HUES48 (cell line): ENCODE measurements at regions not wholly inside any gene's neighbourhood (a gene's known extent, or its start where the extent isn't known, plus 50 kb on each side); places are given as distances from the start of the nearest gene placed in this dataset.

Source experiments
- H3K27ac ChIP-seq: one replicate; pipeline ENCODE4 v1.7.0; 2013; ENCODE audit warnings: low read depth, low read length, inconsistent platforms
- H3K27me3 ChIP-seq: 2 replicates; pipeline ENCODE4 v1.6.1; 2013; ENCODE audit warnings: mild to moderate bottlenecking, low read length; ENCODE audit not compliant: control insufficient read depth, insufficient read depth
- H3K36me3 ChIP-seq: 2 replicates; pipeline ENCODE4 v1.6.1; 2013; ENCODE audit warnings: low read length; ENCODE audit not compliant: control insufficient read depth, insufficient read depth
- H3K4me1 ChIP-seq: 2 replicates; pipeline ENCODE4 v1.6.1; 2013; ENCODE audit warnings: mild to moderate bottlenecking, low read length; ENCODE audit not compliant: control insufficient read depth, insufficient read depth
- H3K4me3 ChIP-seq: 2 replicates; pipeline ENCODE4 v1.5.1; 2013; ENCODE audit warnings: mild to moderate bottlenecking, low read depth, low read length
- H3K9ac ChIP-seq: 2 replicates; pipeline ENCODE4 v1.6.1; 2013; ENCODE audit warnings: mild to moderate bottlenecking, low read depth, low read length, moderate library complexity
- H3K9me3 ChIP-seq: 2 replicates; pipeline ENCODE4 v1.6.1; 2013; ENCODE audit warnings: low read length; ENCODE audit not compliant: control insufficient read depth, insufficient read depth

GRCh38 chr2:149732730-149733290 is 145.2 kb upstream of the MMADHC start:
- H3K9ac ChIP-seq: no peak overlapping the region
- peaks cover 14% of the 10 kb centered on the region; the same call in 1 of the 2 replicates for H3K4me1 ChIP-seq
- no peaks in the 10 kb centered on the region for H3K36me3 ChIP-seq
- no peaks in the 10 kb centered on the region for H3K9me3 ChIP-seq
- no peak overlapping the region for H3K27ac ChIP-seq
- H3K27me3 ChIP-seq: no peaks in the 10 kb centered on the region
- no peak overlapping the region for H3K4me3 ChIP-seq

GRCh38 chr2:149732001-149732685 is 144.6 kb upstream of the MMADHC start:
- Histone ChIP-seq H3K9me3 (no peaks in the 10 kb centered on the region), H3K4me1 (peaks cover 14% of the 10 kb centered on the region; the same call in 1 of the 2 replicates), H3K27me3 (no peaks in the 10 kb centered on the region), H3K4me3 (no peak overlapping the region), H3K27ac (no peak overlapping the region), H3K36me3 (no peaks in the 10 kb centered on the region), H3K9ac (no peak overlapping the region)

GRCh38 chr2:149731079-149731478 is 143.5 kb upstream of the MMADHC start:
- Histone ChIP-seq H3K4me1 (peaks cover 14% of the 10 kb centered on the region; the same call in 1 of the 2 replicates), H3K27ac (no peak overlapping the region)

GRCh38 chr2:149729586-149729985 is 142.0 kb upstream of the MMADHC start:
- Histone ChIP-seq H3K4me3 (no peak overlapping the region), H3K27me3 (no peaks in the 10 kb centered on the region), H3K4me1 (peaks cover 14% of the 10 kb centered on the region; the same call in 1 of the 2 replicates), H3K36me3 (no peaks in the 10 kb centered on the region), H3K27ac (no peak overlapping the region), H3K9me3 (no peaks in the 10 kb centered on the region), H3K9ac (no peak overlapping the region)

More at GRCh38 chr2:149731079-149731478, 143.5 kb upstream of the MMADHC start:
- no peaks in the 10 kb centered on the region for H3K9me3 ChIP-seq
- H3K9ac ChIP-seq: no peak overlapping the region
- no peaks in the 10 kb centered on the region for H3K36me3 ChIP-seq
- no peaks in the 10 kb centered on the region for H3K27me3 ChIP-seq
- H3K4me3 ChIP-seq: no peak overlapping the region

- H3K9ac ChIP-seq: no peak overlapping the region
- no peaks in the 10 kb centered on the region for H3K27me3 ChIP-seq
- H3K36me3 ChIP-seq: no peaks in the 10 kb centered on the region
- H3K4me1 ChIP-seq: 0 out of 2 replicates have a peak, but pooled peaks cover 6% of the 10 kb centered on the region
- no peaks in the 10 kb centered on the region for H3K9me3 ChIP-seq
- no peak overlapping the region for H3K27ac ChIP-seq
- H3K4me3 ChIP-seq: no peak overlapping the region
These were observed 140.4 kb upstream of the MMADHC start for GRCh38 chr2:149727927-149728326.

GRCh38 chr2:149725234-149725633 is 137.7 kb upstream of the MMADHC start:
- Histone ChIP-seq H3K4me3 (no peak overlapping the region), H3K27me3 (no peaks in the 10 kb centered on the region), H3K36me3 (no peaks in the 10 kb centered on the region), H3K9me3 (no peaks in the 10 kb centered on the region), H3K4me1 (no peaks in the 10 kb centered on the region), H3K9ac (no peak overlapping the region), H3K27ac (no peak overlapping the region)

GRCh38 chr2:149724091-149724490 is 136.5 kb upstream of the MMADHC start:
- H3K4me3 ChIP-seq: no peak overlapping the region
- H3K9me3 ChIP-seq: no peaks in the 10 kb centered on the region

GRCh38 chr2:149720615-149721014 is 133.0 kb upstream of the MMADHC start:
- no peak overlapping the region for H3K27ac ChIP-seq
- H3K9ac ChIP-seq: no peak overlapping the region
- H3K4me1 ChIP-seq: peaks cover 11% of the 10 kb centered on the region; the same call in 1 of the 2 replicates
- H3K27me3 ChIP-seq: no peaks in the 10 kb centered on the region
- H3K36me3 ChIP-seq: no peaks in the 10 kb centered on the region
- H3K4me3 ChIP-seq: no peak overlapping the region
- H3K9me3 ChIP-seq: no peaks in the 10 kb centered on the region

More at GRCh38 chr2:149724091-149724490, 136.5 kb upstream of the MMADHC start:
- no peaks in the 10 kb centered on the region for H3K36me3 ChIP-seq
- no peak overlapping the region for H3K9ac ChIP-seq
- no peaks in the 10 kb centered on the region for H3K27me3 ChIP-seq
- H3K27ac ChIP-seq: no peak overlapping the region
- no peaks in the 10 kb centered on the region for H3K4me1 ChIP-seq

GRCh38 chr2:149719695-149720094 is 132.1 kb upstream of the MMADHC start:
- H3K4me3 ChIP-seq: no peak overlapping the region
- no peak overlapping the region for H3K9ac ChIP-seq

GRCh38 chr2:149716687-149717086 is 129.1 kb upstream of the MMADHC start:
- no peaks in the 10 kb centered on the region for H3K36me3 ChIP-seq

More at GRCh38 chr2:149719695-149720094, 132.1 kb upstream of the MMADHC start:
- peaks cover 11% of the 10 kb centered on the region; the same call in 1 of the 2 replicates for H3K4me1 ChIP-seq
- no peaks in the 10 kb centered on the region for H3K27me3 ChIP-seq
- no peak overlapping the region for H3K27ac ChIP-seq
- no peaks in the 10 kb centered on the region for H3K36me3 ChIP-seq
- no peaks in the 10 kb centered on the region for H3K9me3 ChIP-seq

GRCh38 chr2:149715894-149716293 is 128.3 kb upstream of the MMADHC start:
- Histone ChIP-seq H3K27ac (no peak overlapping the region), H3K36me3 (no peaks in the 10 kb centered on the region), H3K4me3 (no peak overlapping the region), H3K9me3 (no peaks in the 10 kb centered on the region), H3K4me1 (peaks cover 11% of the 10 kb centered on the region; the same call in 1 of the 2 replicates), H3K9ac (no peak overlapping the region), H3K27me3 (no peaks in the 10 kb centered on the region)

More at GRCh38 chr2:149716687-149717086, 129.1 kb upstream of the MMADHC start:
- H3K4me3 ChIP-seq: no peak overlapping the region
- peaks cover 11% of the 10 kb centered on the region; the same call in 1 of the 2 replicates for H3K4me1 ChIP-seq
- H3K9me3 ChIP-seq: no peaks in the 10 kb centered on the region
- H3K9ac ChIP-seq: no peak overlapping the region
- H3K27ac ChIP-seq: no peak overlapping the region
- no peaks in the 10 kb centered on the region for H3K27me3 ChIP-seq
